HepG2 (cell line): ENCODE measurements at regions not wholly inside any gene's neighbourhood (a gene's known extent, or its start where the extent isn't known, plus 50 kb on each side); places are given as distances from the start of the nearest gene placed in this dataset.

ENCODE experiments used
- ATAC-seq: fragments of 200-7000 bp; cut with Tn5 transposase; 3 replicates; pipeline ENCODE4 v1.9.1; 2020; ENCODE audit warnings: mild to moderate bottlenecking, moderate library complexity
- BruUV-seq: library from RNA; stranded (reverse); fragments of 400-500 nt; replicated peaks from 2 replicates; lab custom pipeline; 2021; lab: Mats Ljungman, UMichigan
- CTCF ChIA-PET: fragments of 300-600 bp; formaldehyde crosslinking; extraction: SDS; loops from one replicate; lab custom pipeline; 2021; ENCODE audit warnings: low total read pairs, inconsistent platforms, low intra/inter-chr PET ratio; lab: Yijun Ruan, JAX
- POLR2A ChIA-PET: fragments of 350-600 bp; sonication (Branson Sonifier 250); formaldehyde crosslinking; loops from one replicate; lab custom pipeline; 2020; ENCODE audit warnings: antibody characterized with exemption, inconsistent platforms; lab: Yijun Ruan, JAX
- DNase-seq: peaks from one replicate; pipeline ENCODE4 v3.0.0-alpha.2; 2015; ENCODE audit warnings: low spot score
- FAIRE-seq: peaks from 3 replicates; lab custom pipeline; 2011; peaks lifted over from hg19 to GRCh38; lab: Jason Lieb, UNC
- H2AFZ ChIP-seq: one replicate; pipeline ENCODE4 v1.6.1; 2011; ENCODE audit warnings: low read length, inconsistent platforms
- H3K27ac ChIP-seq: fragments of 300-600 bp; 3 replicates; pipeline ENCODE4 v1.8.0; 2011; ENCODE audit warnings: mixed run types, mild to moderate bottlenecking, mixed read lengths, low read length, inconsistent platforms; ENCODE audit not compliant: insufficient read depth; ENCODE audit errors: extremely low read length
- H3K27me3 ChIP-seq, 2 experiments: fragments of 200-600 bp in 1 of 2; 2 replicates in 1 of 2; 3 replicates in 1 of 2; pipeline versions ENCODE4 v1.6.0 to v1.8.0; 2011; ENCODE audit warnings: low read length in 2 of 2, mild to moderate bottlenecking in 2 of 2, moderate library complexity in 2 of 2, inconsistent platforms in 1 of 2; ENCODE audit not compliant: insufficient read depth in 2 of 2, control insufficient read depth in 1 of 2
- H3K36me3 ChIP-seq, 2 experiments: fragments of 200-600 bp in 1 of 2; replicated peaks in 1 of 2; 2 replicates in 1 of 2; 3 replicates in 1 of 2; pipeline versions ENCODE4 v1.5.1 to v1.8.0; 2011; ENCODE audit warnings: low read length in 2 of 2, inconsistent platforms in 1 of 2; ENCODE audit not compliant: insufficient read depth in 2 of 2, control insufficient read depth in 1 of 2
- H3K4me1 ChIP-seq: 2 replicates; pipeline ENCODE4 v1.5.1; 2012; ENCODE audit warnings: low read length, inconsistent platforms; ENCODE audit not compliant: insufficient read depth
- H3K4me2 ChIP-seq: 2 replicates; pipeline ENCODE4 v1.6.0; 2011; ENCODE audit warnings: low read depth, low read length, inconsistent platforms
- H3K4me3 ChIP-seq, 3 experiments: fragments of 200-600 bp in 1 of 3; sonication (generic), shearing (Covaris generic) in 1 of 3; replicated peaks in 1 of 3; 2 replicates each; pipeline ENCODE4 v1.5.1; 2011 to 2016; ENCODE audit warnings: low read length in 3 of 3, inconsistent platforms in 2 of 3, low read depth in 2 of 3, mild to moderate bottlenecking in 2 of 3, control low read depth in 1 of 3, mixed read lengths in 1 of 3; ENCODE audit not compliant: insufficient read depth in 1 of 3
- H3K79me2 ChIP-seq: one replicate; pipeline ENCODE4 v1.6.1; 2011; ENCODE audit warnings: low read length, inconsistent platforms; ENCODE audit not compliant: insufficient read depth
- H3K9ac ChIP-seq: 2 replicates; pipeline ENCODE4 v1.6.0; 2011; ENCODE audit warnings: mild to moderate bottlenecking, low read depth, low read length, inconsistent platforms; ENCODE audit not compliant: insufficient read depth
- H3K9me3 ChIP-seq: 2 replicates; pipeline ENCODE4 v1.5.1; 2012; ENCODE audit warnings: mild to moderate bottlenecking, low read length
- H4K20me1 ChIP-seq: 2 replicates; pipeline ENCODE4 v1.6.0; 2011; ENCODE audit warnings: inconsistent platforms, mild to moderate bottlenecking, low read length, moderate library complexity; ENCODE audit not compliant: insufficient read depth
- FOXO4 ChIP-seq: sonication (generic); formaldehyde crosslinking; conservative IDR thresholded peaks from 2 replicates; pipeline ENCODE4 v1.8.1; 2023; ENCODE audit warnings: missing genetic modification reagents
- MAFF ChIP-seq: IDR thresholded peaks from 2 replicates; pipeline ENCODE4 v1.6.1; 2011; ENCODE audit warnings: low read depth, low read length, improper control_type of control experiment
- MAFK ChIP-seq, 2 experiments: IDR thresholded peaks in 1 of 2; conservative IDR thresholded peaks in 1 of 2; 2 replicates each; pipeline ENCODE4 v1.6.1; 2011; ENCODE audit warnings: improper control_type of control experiment in 2 of 2, low read length in 2 of 2
- PHB2 ChIP-seq: fragments of 450-650 bp; IDR thresholded peaks from 2 replicates; pipeline ENCODE4 v1.6.1; 2018; ENCODE audit not compliant: partially characterized antibody
- POLR2AphosphoS2 ChIP-seq: IDR thresholded peaks from 2 replicates; pipeline ENCODE4 v1.6.1; 2011; ENCODE audit warnings: low read depth, low read length, improper control_type of control experiment
- TAF15 ChIP-seq: fragments of 200-400 bp; formaldehyde crosslinking; IDR thresholded peaks from one replicate; pipeline ENCODE4 v1.6.1; 2018; ENCODE audit warnings: mild to moderate bottlenecking, low read depth, low read length; ENCODE audit not compliant: poor library complexity, severe bottlenecking
- TGIF2 ChIP-seq: IDR thresholded peaks from 2 replicates; pipeline ENCODE4 v1.6.1; 2016; ENCODE audit warnings: control low read depth, missing compliant biosample characterization
- ZBED4 ChIP-seq: sonication (generic); formaldehyde crosslinking; IDR thresholded peaks from 2 replicates; pipeline ENCODE4 v1.4.0; 2020; ENCODE audit warnings: missing genetic modification reagents, borderline replicate concordance
- ZGPAT ChIP-seq: IDR thresholded peaks from 2 replicates; pipeline ENCODE4 v1.6.1; 2016; ENCODE audit warnings: mild to moderate bottlenecking
- ZNF280D ChIP-seq: sonication (generic); formaldehyde crosslinking; IDR thresholded peaks from 2 replicates; pipeline ENCODE4 v1.5.1; 2020; ENCODE audit warnings: mild to moderate bottlenecking, missing genetic modification reagents
- ZNF292 ChIP-seq: sonication (generic); formaldehyde crosslinking; IDR thresholded peaks from 2 replicates; pipeline ENCODE4 v1.8.1; 2022; ENCODE audit warnings: mild to moderate bottlenecking, low read depth, missing genetic modification reagents, borderline replicate concordance
- ZNF33A ChIP-seq: sonication (generic); formaldehyde crosslinking; IDR thresholded peaks from 2 replicates; pipeline ENCODE4 v1.5.1; 2020; ENCODE audit warnings: missing genetic modification reagents, mild to moderate bottlenecking, moderate library complexity, borderline replicate concordance
- ZNF891 ChIP-seq: sonication (generic); formaldehyde crosslinking; IDR thresholded peaks from 2 replicates; pipeline ENCODE4 v1.5.0; 2020; ENCODE audit warnings: mild to moderate bottlenecking, missing genetic modification reagents
- WGBS: methylation state at CpG from one replicate; pipeline ENCODE4 v1.1.6; 2017; ENCODE audit warnings: low lambda C conversion rate; 5-methylcytosine and 5-hydroxymethylcytosine counted together
- in situ Hi-C: cut with HindIII; loops from 2 replicates; pipeline ENCODE4 v1.10.0; 2017; ENCODE audit warnings: low pct_unique_long_range_greater_than_20kb; ENCODE audit not compliant: extremely low pct_ligation_motif_present
- intact Hi-C: fragments of 100-400 bp; cut with micrococcal nuclease; formaldehyde crosslinking; loops from one replicate; pipeline ENCODE4 v1.10.0; 2022; ENCODE audit not compliant: unreplicated experiment

- no peak overlapping the region for H3K4me3 ChIP-seq
- 47% methylated on average over 2 of the region's 2 CpGs for WGBS
- H2AFZ ChIP-seq: no peak overlapping the region
- no peaks in the 10 kb centered on the region for H3K36me3 ChIP-seq
- H4K20me1 ChIP-seq: no peaks in the 10 kb centered on the region
- H3K9me3 ChIP-seq: no peaks in the 10 kb centered on the region
- in situ Hi-C loops (no loop called here), intact Hi-C loops (no loop called here)
- H3K4me2 ChIP-seq: no peak overlapping the region
- no TSS peak for BruUV-seq
- POLR2A ChIA-PET: no interaction called here
- no peak for ATAC-seq
- no peaks in the 10 kb centered on the region for H3K4me1 ChIP-seq
- no peak overlapping the region for H3K27ac ChIP-seq
- no peak overlapping the region for H3K9ac ChIP-seq
- CTCF ChIA-PET: no interaction called here
- H3K27me3 ChIP-seq: no peaks in the 10 kb centered on the region
- no peak for FAIRE-seq
- H3K79me2 ChIP-seq: no peaks in the 10 kb centered on the region
- no peak for DNase-seq
- no peak for TF ChIP-seq ZNF33A (CRISPR knock-in tag)
- TF ChIP-seq ZNF891: no peak
- no peak for TF ChIP-seq ZGPAT (CRISPR knock-in tag)
- no peak for TF ChIP-seq ZNF292 (CRISPR knock-in tag)
- TF ChIP-seq PHB2: no peak
- no peak for TF ChIP-seq TGIF2 (CRISPR knock-in tag)
- TF ChIP-seq MAFF: peak; percentile 64
- TF ChIP-seq FOXO4: no peak
- no peak for TF ChIP-seq POLR2AphosphoS2
- no peak for TF ChIP-seq ZNF280D (CRISPR knock-in tag)
- no peak for TF ChIP-seq ZBED4 (CRISPR knock-in tag)
- TF ChIP-seq TAF15: no peak
- peak; percentile 63 to 83 for TF ChIP-seq MAFK (conservative IDR thresholded peaks at IDR 0.05 in 1 of 2, IDR thresholded peaks at IDR 0.05 in 1 of 2; ENCODE audit: low read length in 2 of 2)
Measured at GRCh38 chr4:112793033-112793432, 156.1 kb downstream of the LARP7 start.
